Nephron (organoid): ENCODE measurements at regions not wholly inside any gene's neighbourhood (a gene's known extent, or its start where the extent isn't known, plus 50 kb on each side); places are given as distances from the start of the nearest gene placed in this dataset.

Experiments
- H3K27ac Mint-ChIP-seq, 3 experiments: 2 replicates each; pipeline ENCODE4 v1.8.0; 2020; ENCODE audit warnings: mixed read lengths in 3 of 3, mild to moderate bottlenecking in 2 of 3, moderate library complexity in 1 of 3
- H3K27me3 Mint-ChIP-seq: 2 replicates; pipeline ENCODE4 v1.8.0; 2021; ENCODE audit warnings: low read depth, mild to moderate bottlenecking, moderate library complexity, mixed read lengths
- H3K36me3 Mint-ChIP-seq: 2 replicates; pipeline ENCODE4 v1.8.0; 2020; ENCODE audit warnings: low read depth, mixed read lengths
- H3K4me1 Mint-ChIP-seq: 2 replicates; pipeline ENCODE4 v1.8.0; 2020; ENCODE audit warnings: mixed read lengths
- H3K4me3 Mint-ChIP-seq, 3 experiments: 2 replicates each; pipeline ENCODE4 v1.8.0; 2020; ENCODE audit warnings: mild to moderate bottlenecking in 3 of 3, mixed read lengths in 3 of 3, moderate library complexity in 2 of 3
- H3K9me3 Mint-ChIP-seq: 2 replicates; pipeline ENCODE4 v1.8.0; 2020; ENCODE audit warnings: mixed read lengths
- TF ChIP-seq, protein P1 (sequence below), 3 experiments: fragments of 200-600 bp; sonication (generic); IDR thresholded peaks; one replicate each; pipeline ENCODE4 v1.5.0; 2021; ENCODE audit warnings: antibody characterized with exemption in 3 of 3; ENCODE audit not compliant: unreplicated experiment in 3 of 3

DNA sequence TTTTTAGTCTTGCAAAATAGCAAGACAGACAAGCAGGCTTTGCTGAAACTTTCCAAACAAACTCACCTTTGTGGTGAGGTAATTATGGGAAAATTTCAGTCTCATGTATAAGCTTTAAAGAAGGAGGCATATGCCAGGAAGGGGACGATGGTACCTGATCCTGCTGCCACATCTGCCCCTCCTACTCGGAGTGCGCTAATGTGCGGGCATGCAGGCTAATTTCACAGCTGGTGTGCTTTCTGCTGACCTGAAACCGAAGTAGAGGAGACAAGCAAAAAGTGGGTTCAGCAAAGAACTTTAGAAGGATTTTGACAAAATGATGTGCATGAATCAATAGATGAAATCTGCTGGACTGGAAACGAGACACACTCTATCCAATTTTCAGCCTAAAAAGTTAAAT lies 117.1 kb upstream of the IRX4 start:
- no peak overlapping the region for H3K27ac Mint-ChIP-seq
- TF ChIP-seq, protein P1, sequence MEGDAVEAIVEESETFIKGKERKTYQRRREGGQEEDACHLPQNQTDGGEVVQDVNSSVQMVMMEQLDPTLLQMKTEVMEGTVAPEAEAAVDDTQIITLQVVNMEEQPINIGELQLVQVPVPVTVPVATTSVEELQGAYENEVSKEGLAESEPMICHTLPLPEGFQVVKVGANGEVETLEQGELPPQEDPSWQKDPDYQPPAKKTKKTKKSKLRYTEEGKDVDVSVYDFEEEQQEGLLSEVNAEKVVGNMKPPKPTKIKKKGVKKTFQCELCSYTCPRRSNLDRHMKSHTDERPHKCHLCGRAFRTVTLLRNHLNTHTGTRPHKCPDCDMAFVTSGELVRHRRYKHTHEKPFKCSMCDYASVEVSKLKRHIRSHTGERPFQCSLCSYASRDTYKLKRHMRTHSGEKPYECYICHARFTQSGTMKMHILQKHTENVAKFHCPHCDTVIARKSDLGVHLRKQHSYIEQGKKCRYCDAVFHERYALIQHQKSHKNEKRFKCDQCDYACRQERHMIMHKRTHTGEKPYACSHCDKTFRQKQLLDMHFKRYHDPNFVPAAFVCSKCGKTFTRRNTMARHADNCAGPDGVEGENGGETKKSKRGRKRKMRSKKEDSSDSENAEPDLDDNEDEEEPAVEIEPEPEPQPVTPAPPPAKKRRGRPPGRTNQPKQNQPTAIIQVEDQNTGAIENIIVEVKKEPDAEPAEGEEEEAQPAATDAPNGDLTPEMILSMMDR (IDR thresholded peaks at IDR 0.05; ENCODE audit: unreplicated experiment in 3 of 3) = no peak
- H3K4me1 Mint-ChIP-seq = no peaks in the 10 kb centered on the region
- peaks cover 11% of the 10 kb centered on the region for H3K9me3 Mint-ChIP-seq
- no peaks in the 10 kb centered on the region for H3K36me3 Mint-ChIP-seq
- no peak overlapping the region for H3K4me3 Mint-ChIP-seq
- H3K27me3 Mint-ChIP-seq = peaks cover 78% of the 10 kb centered on the region

DNA sequence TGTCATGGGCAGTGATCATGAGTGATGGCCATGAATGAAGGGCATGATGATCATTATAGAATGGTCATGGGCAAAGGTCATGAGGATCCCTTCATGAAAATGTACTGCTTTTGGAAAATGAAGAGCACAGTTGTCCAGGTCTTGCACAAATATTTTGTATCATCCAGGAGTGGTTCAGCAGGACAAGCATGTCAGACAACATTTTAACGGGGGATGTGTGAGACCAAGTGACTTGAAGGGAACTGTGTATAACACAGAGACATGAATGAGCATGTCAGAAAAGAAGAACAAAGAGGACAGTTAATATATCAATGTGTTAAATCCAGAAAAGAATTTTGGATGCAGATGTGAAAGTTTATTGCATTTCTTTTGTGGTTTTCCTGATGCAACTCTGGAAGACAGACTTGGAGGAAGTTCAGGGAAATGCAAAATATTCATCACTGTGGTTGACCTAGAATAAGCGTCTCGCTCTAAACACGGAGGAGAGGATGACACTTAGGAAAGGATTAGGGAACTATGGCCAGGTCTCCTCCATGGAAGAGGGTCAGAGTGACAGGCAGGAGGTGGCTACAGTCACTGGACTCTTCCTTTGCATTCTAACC lies 116.1 kb upstream of the IRX4 start:
- Mint-ChIP-seq H3K27me3 (peaks cover 75% of the 10 kb centered on the region), H3K4me1 (no peaks in the 10 kb centered on the region), H3K27ac (no peak overlapping the region), H3K9me3 (peaks cover 11% of the 10 kb centered on the region), H3K36me3 (no peaks in the 10 kb centered on the region), H3K4me3 (no peak overlapping the region)
- TF ChIP-seq, protein P1 (IDR thresholded peaks at IDR 0.05; ENCODE audit: unreplicated experiment in 3 of 3) = no peak

DNA sequence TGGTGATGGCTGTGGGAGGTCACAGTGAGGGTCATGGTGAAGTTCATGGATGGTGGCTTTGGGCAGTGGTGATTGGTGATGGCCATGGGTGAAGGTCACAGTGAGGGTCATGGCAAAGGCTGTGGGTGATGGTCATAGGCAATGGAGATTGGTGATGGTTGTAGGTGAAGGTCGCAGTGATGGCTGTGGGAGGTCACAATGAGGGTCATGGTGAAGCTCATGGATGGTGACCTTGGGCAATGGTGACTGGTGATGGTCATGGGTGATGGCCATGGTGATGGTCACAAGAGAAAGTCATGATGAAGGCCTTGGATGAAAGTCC lies 115.6 kb upstream of the IRX4 start:
- TF ChIP-seq, protein P1 (IDR thresholded peaks at IDR 0.05; ENCODE audit: unreplicated experiment in 3 of 3) = no peak
- H3K4me1 Mint-ChIP-seq = no peaks in the 10 kb centered on the region
- peaks cover 70% of the 10 kb centered on the region for H3K27me3 Mint-ChIP-seq
- no peak overlapping the region for H3K4me3 Mint-ChIP-seq
- H3K36me3 Mint-ChIP-seq = no peaks in the 10 kb centered on the region
- peaks cover 16% of the 10 kb centered on the region for H3K9me3 Mint-ChIP-seq
- no peak overlapping the region for H3K27ac Mint-ChIP-seq

DNA sequence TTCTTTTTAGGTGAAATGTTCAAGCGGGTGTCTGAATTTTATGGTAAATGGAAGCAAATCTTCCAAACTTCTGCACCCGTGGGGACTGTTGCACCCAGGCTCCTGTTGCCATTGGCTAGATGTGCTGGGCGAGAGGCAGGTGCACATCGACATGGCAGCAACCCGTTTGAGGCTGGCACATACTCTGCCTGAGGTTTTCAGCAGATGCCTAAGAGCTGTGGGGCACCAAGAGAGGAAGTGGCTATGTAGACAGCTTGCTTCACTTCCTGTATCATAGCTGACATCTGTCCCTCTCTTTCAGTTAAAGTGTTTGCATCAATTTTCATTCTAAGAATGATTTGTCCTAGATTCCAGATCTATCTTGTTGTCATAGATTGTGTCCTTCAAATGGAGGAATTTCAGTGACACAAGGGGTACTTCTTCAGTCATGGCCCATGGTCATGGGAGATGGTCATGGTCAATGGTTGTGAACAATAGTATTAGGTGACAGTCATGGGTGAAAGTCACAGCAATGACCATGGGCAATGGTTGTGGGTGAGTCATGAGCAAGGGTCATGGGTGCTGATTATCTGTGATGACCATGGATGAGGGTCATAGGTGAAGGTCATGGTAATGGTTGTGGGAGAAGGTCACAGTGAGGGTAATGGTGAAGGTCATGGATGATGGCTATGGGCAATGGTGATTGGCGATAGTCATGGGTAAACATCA lies 115.1 kb upstream of the IRX4 start:
- no peaks in the 10 kb centered on the region for H3K4me1 Mint-ChIP-seq
- H3K4me3 Mint-ChIP-seq = no peak overlapping the region
- TF ChIP-seq, protein P1 (IDR thresholded peaks at IDR 0.05; ENCODE audit: unreplicated experiment in 3 of 3) = no peak
- no peak overlapping the region for H3K27ac Mint-ChIP-seq
- H3K36me3 Mint-ChIP-seq = no peaks in the 10 kb centered on the region
- H3K9me3 Mint-ChIP-seq = peaks cover 20% of the 10 kb centered on the region
- H3K27me3 Mint-ChIP-seq = peaks cover 66% of the 10 kb centered on the region

DNA sequence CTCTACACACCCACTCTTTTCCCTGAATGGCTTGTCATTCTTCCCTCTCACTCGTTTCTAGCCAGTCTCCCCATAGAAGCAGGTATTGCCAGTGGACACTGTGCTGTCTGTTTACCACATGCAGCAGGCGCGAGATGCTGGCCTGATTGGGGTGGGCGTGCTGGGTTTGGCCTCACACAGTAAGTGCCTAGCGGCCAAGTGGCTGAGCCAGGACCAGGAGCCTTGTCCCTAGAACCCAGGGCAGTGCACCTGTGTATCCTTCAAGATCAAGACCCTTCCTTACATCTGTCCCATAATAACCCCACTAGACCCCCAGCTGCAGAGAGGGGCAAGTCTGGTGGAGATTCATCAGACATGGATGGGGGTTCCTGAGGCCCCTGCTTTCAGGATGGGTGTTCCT lies 112.8 kb upstream of the IRX4 start:
- TF ChIP-seq, protein P1 (IDR thresholded peaks at IDR 0.05; ENCODE audit: unreplicated experiment in 3 of 3) = no peak
- peaks cover 52% of the 10 kb centered on the region for H3K27me3 Mint-ChIP-seq
- H3K4me1 Mint-ChIP-seq = no peaks in the 10 kb centered on the region
- no peak overlapping the region for H3K27ac Mint-ChIP-seq
- peaks cover 30% of the 10 kb centered on the region for H3K9me3 Mint-ChIP-seq
- H3K36me3 Mint-ChIP-seq = no peaks in the 10 kb centered on the region
- no peak overlapping the region for H3K4me3 Mint-ChIP-seq

DNA sequence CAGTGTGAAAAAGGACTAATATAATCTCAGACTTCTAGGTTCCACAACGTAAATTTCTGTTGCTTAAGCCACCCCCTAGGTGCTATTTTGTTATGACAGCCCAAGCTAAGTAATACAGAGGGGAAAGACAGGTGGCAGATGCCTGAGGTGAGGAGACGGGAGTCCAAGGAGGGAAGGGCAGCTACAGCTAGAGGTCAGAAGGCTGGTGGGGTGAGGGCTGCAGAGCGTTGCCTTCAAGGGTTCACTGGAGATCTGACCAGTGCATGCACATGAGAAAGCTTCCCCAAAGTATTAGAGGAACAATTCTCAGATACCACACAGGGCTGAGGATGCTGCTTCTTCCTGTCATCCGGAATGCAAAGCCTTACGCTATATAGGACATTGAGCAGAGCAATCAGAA lies 104.7 kb upstream of the IRX4 start:
- Mint-ChIP-seq H3K27ac (no peak overlapping the region), H3K4me3 (no peak overlapping the region), H3K36me3 (no peaks in the 10 kb centered on the region), H3K4me1 (peaks cover 5% of the 10 kb centered on the region), H3K27me3 (peaks cover 16% of the 10 kb centered on the region), H3K9me3 (peaks cover 27% of the 10 kb centered on the region)
- TF ChIP-seq, protein P1 (IDR thresholded peaks at IDR 0.05; ENCODE audit: unreplicated experiment in 3 of 3) = no peak
